Mesenteric fat pad (tissue), 1 donor: ENCODE measurements at regions not wholly inside any gene's neighbourhood (a gene's known extent, or its start where the extent isn't known, plus 50 kb on each side); places are given as distances from the start of the nearest gene placed in this dataset.
"Not testable (repeated sequence)": the region's sequence is repeated elsewhere in the genome, so short reads cannot be mapped to it uniquely, and the experiment has no call there.

Source experiments
- DNase-seq: peaks from one replicate; pipeline ENCODE4 v3.0.0-alpha.2; 2020; ENCODE audit warnings: low spot score
- donor health status: DM: yes; HTN: yes; CAD: no.

DNA sequence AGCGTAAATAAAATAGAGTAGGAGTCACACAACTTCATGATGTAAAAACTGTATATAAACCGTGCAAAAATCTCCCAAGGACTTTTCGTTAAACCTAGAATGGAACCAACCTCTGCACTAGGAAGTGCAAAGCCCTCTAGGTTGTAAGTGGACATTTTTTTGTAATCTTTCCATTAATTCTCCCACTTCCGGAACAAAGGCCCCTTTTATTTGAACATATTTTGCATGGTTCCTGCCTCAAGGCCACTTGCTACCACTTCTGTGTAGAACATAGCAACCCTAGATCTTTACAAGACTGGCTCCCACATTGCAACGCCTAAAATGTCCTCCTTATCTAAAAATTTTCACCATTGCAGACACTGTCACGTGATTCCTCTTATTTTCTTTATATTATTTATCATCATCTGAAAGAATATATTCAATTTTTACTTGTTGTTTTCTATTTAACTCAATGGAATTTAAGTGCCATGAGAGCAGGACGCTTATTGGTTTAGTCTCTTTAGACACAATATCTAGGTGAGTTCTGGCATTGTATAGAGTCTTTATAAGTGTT lies 249.6 kb upstream of the TMEFF2 start:
- no peak for DNase-seq

DNA sequence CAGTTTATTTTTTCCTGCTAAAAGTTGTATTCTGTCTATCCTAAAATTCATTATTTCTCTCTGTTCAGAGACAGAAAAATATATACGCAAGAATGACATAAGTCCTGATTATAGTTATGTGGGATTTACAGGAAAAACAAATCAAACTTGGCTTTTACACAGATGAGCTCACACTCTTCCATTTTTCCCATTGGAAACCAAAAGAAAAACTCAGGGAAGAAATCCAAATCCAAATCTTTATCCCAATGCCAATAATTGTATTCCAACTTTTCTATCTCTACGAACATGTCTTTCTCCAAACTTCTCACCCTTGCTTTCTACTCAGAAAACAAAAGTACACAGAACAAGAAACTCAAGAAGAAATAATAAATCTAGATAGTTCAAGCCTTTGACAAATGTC lies 249.1 kb upstream of the TMEFF2 start:
- no peak for DNase-seq

DNA sequence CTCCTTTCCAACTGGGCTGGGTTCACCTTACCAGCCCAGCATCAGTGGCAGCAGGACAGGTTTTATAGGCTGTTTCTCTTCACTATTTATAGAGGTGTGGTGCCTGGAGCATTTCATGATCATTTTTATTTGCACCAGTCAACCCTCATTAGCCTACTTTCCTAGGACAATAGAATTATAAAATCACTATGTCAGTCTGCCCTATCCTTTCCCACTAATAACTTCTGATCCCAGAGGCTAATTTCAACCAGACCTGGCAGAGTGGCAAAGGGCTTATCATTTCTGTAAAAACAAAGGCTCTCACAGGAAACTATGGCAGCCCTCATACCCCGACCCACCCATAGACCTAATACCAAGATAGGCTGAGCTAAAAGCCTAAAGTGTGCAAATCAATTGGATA lies 243.5 kb upstream of the TMEFF2 start:
- no peak for DNase-seq

DNA sequence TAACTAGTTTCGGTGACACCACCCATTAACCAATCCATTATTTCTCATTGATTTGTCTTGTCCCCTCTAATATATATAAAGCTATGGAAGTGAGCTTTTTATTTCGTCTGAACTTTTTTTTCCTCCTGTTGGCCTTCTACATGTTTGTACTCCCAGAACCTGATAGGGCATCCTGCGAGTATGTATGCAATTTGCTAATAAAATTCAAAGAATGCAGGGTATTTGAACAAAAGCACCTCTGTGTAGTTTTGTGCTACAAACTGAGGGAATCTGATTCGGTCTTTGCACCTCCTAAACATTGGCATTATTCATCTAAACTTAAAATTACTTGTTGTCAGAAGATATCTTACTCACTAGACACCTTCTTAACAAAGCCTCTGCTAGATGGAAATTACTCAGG lies 242.9 kb upstream of the TMEFF2 start:
- DNase-seq: no peak

DNA sequence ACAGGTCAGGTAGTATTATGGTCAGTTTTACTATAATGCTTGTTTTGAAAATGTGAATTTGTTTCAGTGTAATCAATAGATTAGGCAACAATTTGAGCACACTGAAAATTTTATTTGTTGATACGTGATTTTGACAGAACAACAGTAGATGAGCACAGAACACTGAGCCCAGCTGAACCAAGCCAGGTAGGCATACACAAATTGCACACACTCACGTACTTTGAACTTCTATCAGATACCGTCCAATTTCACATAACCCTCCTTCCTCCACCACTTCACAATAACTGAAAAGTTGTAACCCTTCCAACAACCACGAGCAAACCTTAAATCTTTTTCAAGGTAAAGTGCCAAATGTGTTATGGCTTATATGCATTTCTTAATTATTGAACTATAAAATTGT lies 229.5 kb upstream of the TMEFF2 start:
- no peak for DNase-seq

DNA sequence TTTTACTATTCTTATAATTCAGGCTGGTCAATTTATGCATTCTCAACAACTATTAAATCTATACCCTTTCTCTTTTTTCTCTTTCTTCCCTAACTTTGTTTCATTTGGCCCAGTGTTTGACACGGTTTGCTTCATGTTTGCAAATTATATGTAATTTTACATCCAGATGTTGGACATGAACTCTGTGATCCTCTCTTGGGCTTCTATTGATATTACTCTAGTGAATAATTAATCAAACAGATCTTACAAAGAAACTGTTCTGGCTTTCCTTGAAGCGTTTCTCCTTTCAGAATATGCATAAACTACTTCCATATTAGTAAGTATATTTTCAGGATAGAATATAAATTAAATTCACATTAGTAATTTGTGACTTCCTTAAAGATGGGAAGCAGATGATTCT lies 225.1 kb upstream of the TMEFF2 start:
- no peak for DNase-seq

DNA sequence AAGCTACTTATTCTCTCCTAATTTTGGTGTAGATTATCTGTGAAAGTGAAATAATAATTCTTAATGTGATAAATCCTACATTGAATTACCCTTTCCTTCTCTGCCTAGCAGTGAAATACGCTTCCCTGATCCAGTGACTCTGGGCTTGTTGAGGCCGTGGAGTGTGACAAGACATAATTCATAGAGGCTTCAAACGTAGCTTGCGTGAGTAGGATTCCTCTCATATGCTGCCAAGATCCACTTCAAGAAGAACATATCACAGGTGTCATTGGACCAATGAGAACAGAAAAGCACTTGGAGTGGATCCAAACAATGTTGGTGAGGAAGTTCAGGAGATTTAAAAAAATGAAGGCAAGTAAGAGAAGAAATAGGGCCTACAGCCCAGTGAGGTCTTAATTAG lies 221.3 kb upstream of the TMEFF2 start:
- no peak for DNase-seq

DNA sequence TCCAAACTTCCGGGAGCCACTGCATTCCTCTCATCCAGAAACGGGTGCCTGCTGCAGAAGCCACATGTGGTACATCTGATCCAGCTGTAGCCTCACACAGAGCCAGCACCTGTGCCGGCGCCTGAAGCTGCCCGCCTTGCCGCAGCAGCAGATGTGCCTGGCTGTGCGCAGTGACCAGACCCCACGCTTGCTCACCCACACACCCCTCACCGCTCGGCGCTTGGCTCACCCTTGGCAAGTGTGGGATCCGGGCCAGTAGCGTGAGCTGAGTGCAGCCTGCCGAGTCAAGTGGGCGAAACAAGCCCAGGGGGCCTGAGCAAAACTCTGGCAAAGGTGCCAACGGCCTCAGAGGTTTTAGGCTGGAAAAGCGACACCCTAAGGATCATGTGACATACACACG lies 220.1 kb upstream of the TMEFF2 start:
- no peak for DNase-seq

DNA sequence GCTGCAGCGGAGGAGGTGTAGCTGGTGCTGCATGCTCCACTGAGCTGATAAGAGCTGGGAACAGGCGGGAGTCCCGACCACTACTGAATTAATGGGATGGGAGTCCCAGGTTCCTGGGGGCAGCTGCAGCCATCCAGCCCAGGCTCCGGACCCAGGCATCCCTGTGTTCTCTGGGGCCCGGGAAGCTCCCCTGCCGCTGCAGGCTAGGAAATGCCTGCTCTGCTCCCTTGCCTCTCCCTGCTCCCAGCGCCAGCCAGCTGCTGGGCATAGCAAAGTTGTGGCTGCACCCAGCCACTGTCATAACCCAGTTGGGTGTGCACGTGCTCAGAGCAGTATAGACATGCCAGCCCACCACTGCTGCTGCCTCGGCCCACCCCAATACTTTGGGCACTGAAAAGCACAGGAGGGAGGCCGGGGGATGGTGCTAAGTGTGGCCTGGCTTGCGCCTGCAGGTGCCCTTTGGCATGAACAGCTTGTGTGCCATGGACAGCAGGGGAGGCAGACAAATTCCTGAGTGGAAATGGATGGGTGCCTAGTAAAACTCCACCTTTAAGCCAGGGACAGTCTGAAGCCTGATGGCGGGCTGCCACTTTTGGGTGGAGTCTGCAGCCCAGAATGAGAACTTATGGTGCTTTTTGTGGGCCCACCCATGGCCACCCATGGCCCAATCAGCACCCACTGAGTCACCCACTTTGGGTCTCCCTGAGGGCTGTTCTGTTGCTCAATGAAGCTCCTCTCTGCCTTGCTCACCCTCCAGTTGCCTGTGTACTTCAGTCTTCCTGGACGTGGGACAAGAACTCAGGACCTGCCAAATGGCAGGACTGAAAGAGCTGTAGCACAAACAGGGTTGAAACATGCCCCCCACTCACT lies 219.3 kb upstream of the TMEFF2 start:
- DNase-seq: no peak

DNA sequence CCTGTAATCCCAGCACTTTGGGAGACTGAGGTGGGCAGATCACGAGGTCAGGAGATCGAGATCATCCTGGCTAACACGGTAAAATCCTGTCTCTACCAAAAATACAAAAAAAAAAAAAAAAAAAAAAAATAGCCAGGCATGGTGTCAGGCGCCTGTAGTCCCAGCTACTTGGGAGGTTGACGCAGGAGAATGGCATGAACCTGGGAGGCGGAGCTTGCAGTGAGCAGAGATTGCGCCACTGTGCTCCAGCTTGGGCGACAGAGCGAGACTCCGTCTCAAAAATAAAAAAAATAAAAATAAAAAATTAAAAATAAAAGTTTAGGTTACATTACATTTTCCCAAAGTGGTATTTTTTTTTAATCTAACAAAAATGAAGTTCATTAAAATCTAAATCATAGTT lies 218.1 kb upstream of the TMEFF2 start:
- not testable (repeated sequence) for DNase-seq

DNA sequence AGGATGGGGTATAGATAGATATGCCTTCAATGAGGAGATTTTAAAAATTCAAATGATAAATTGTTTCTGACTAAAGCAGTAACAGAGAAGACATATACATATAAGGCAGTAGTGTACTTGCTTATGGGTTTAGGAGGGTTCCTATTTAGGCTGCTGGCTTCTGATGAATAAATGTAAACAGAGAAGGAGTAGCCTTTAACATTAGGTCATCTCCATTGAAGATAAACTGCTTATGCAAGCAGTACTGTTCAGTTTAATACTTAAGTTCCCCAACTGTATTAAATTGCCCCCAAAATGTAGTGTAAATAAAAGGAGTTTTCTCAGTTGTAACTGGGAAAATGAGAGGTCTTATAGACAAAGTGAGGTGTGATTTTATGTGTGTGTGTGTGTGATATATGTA lies 217.7 kb upstream of the TMEFF2 start:
- no peak for DNase-seq

DNA sequence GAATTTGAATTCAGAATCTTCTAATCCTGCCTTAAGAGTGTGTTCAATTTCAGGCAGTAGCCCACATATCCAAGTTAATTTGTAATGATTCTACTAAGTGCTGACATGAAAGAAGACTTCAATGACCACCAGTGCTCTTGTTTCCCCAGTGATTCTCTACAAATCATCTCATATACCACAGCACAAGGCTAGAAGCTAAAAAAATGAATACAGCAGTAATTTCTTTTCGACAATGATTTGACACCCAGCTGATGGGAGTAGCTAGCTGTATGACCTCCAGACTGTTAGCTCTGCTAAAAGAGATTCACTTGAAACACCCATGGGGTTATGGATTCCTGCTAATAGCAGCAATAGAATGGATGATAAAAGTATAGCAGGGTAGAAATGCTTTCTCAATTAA lies 217.0 kb upstream of the TMEFF2 start:
- DNase-seq: no peak

DNA sequence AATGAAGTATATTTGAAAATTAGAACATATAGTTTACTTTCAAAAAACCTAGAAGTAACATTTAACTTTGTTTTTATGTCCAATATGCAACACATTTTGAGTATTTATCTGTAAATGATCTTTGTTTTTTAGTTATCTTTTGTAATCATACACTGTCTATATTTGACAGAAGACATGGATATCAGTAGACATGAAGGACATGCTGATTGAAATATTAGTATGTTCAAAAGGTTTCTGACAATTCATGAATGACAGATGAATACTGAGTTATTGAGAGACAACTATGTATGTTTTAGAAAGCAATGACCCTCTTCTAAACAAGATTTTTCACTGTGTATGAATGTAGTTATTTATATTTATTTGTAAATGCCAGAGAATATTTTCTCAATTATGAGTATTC lies 215.6 kb upstream of the TMEFF2 start:
- DNase-seq: no peak

DNA sequence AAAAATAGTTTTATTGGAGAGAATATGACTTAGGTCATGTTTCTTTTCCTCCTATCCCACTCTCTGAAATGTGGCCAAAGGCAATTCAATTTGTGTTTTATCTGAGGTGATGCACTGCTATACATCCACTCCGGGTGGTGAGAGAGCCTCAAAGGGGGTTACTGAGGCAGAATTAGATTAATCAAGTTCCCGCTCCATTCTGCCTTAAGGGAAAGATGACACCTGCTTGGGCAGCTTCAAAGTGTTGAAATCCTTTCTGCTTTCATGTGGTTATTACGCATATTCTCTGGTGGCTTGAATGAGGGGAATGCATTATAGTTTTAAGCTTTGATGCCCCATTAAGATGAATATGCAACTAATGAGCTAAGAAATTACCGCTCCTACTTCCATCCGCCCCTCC lies 213.0 kb upstream of the TMEFF2 start:
- DNase-seq: no peak

DNA sequence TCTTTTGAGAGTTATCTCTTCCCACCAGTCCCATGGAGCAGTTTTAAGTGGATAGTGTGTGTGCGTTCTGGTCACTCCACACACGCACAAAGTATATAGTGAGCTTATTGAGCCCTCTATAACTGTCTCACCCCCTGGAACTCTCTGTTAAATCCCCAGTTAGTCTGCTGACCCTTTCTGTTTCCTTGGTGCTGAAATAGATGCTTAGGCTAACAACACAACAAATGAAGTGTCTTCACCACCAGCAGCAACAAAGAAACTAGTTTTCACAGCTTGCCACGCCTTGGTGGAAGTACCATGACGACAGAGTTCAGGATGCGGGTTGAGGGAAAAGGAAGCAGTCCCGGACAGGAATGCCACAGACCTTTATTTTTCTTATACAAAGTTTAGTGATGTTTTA lies 203.5 kb upstream of the TMEFF2 start:
- DNase-seq: no peak

DNA sequence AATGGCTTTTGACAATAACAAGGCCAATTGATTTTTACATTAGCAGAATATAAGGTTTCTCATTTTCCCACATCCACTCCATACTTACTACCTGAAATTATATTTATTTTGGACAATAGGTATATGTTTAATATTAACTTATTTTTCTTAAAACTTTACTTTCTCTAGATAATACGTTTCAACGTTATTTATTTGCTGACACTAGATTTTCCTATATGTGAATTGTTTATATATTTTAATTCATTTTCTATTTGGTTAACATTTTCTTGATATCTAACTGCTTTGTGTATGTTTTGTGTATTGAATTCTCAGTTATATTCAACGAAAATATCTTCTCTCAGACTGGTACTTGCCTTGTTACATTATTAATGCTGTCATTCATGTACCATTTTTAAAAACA lies 199.9 kb upstream of the TMEFF2 start:
- DNase-seq: no peak

DNA sequence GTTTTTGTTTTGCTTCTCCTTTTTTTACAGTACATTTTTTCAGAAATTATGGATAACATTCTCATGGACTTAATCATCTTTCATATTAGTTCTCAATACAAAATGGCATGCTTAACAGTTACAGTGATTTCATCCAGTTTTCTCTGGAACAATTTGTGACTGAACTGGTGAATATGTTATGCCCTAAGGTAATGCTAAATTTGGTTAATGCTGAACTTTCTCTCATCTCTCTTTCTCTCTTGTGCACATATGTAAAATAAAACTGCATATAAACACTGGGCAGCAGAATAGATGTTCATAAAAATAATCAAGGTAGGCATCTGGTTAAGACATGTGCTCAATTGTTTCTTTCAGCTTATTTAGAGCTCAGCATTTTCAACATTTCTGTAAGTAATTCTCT lies 196.3 kb upstream of the TMEFF2 start:
- no peak for DNase-seq

DNA sequence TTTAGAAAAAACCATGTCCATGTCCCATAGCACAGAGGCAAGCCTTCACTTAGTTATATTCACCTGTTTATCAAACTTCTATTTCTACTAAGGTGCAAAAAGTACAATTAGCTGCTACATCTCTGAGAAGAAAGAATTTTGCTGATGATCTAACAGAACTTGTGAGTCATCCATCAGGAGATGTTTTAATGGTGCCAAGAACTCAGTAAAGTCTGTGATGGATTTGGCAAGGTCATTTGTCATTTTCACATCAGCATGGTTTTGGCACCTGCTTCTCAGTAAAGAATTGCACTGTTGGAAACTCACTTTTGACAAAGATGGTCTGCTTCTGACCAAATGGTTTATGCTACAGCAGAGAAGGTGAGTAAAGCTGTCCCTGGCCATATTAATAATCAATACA lies 195.7 kb upstream of the TMEFF2 start:
- no peak for DNase-seq

DNA sequence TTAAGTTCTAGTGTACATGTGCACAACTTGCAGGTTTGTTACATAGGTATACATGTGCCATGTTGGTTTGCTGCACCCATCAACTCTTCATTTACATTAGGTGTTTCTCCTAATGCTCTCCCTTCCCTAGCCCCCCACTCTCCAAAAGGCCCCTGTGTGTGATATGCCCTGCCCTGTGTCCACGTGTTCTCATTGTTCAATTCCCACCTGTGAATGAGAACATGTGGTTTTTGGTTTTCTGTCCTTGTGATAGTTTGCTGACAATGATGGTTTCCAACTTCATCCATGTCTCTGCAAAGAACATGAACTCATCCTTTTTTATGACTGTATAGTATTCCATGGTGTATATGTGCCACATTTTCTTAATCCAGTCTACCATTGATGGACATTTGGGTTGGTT lies 189.5 kb upstream of the TMEFF2 start:
- not testable (repeated sequence) for DNase-seq

DNA sequence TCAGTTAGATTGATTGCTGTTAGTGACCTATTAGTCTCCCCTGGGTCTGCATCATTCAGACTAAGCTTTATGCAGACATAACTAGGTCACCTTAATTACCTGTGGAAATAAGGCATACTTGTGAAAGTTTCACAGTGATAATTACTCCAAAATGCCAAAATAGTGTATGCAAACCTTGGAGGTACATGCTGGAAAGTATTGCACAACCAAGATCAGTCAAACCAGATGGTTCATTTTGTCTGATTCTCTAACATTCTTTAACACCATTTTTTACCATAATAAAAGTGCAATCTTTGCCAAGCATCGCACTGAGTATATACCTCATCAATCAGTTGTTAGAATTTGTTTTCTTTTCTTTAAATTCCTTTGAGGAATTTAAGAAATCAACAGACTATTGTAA lies 186.3 kb upstream of the TMEFF2 start:
- DNase-seq: no peak

DNA sequence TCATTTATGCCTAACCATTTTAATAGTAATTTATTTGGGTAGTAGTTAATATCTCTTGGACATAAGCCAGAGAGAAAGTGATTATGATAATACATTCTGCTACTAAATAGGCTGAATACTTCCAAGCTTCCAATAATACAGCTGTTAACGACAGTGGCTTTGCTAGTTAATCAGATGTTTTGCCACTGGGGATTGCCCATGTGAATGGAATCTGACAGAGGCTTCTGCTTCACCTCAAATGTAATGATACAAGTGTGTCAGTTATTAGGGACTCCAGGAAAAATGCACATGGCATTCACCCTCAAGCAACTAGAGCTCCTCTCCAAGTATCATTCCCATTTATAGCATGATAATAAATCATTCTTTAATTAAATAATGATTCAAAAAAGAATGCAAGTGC lies 185.0 kb upstream of the TMEFF2 start:
- no peak for DNase-seq

DNA sequence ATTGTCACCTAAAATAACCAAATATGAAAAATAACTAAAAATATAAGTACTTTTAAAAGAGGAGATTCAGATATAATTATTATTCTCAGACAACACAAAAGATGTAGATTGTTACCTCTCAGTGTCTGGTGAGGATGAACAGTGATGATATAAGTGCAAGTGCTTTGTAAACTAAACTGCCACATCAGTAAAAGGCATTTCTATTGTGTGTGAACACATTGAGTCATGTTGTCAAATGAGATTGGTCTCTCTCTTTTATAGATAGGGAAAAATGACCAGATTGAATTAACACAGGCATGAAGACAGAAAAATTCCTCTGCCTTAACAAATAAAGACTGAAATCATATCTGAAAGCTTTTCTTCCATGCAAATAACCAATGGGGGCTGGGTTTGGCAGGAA lies 182.4 kb upstream of the TMEFF2 start:
- no peak for DNase-seq

DNA sequence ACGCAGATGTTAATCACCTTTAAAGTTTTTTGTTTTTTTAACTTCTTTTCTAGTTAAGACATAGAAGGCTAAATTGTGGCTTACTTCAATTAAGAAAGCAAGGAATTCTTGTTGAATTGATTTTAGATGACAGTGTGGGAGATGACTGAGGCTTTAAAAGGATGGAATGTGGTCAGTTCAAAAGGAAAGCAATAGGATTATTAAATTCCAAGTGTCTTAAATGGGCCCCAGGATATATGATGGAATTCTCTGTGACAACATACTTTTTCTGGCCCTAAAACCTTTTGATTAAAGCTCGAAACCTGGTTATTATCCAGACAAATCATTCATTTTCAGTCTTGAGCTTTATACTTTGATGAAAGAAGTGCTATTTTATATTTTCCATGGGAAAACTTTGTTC lies 179.0 kb upstream of the TMEFF2 start:
- no peak for DNase-seq
